GM19463 (cell line): ENCODE measurements at regions not wholly inside any gene's neighbourhood (a gene's known extent, or its start where the extent isn't known, plus 50 kb on each side); places are given as distances from the start of the nearest gene placed in this dataset.
"Not testable (repeated sequence)": the region's sequence is repeated elsewhere in the genome, so short reads cannot be mapped to it uniquely, and the experiment has no call there.

Source experiments
- ATAC-seq: cut with Tn5 transposase; IDR thresholded peaks from one replicate; pipeline ENCODE4 v1.9.1; 2021; ENCODE audit warnings: mild to moderate bottlenecking, moderate library complexity; ENCODE audit not compliant: unreplicated experiment

- ATAC-seq = no peak
These were observed 251.6 kb downstream of the ZWINT start for GRCh38 chr10:56109454-56109853.

GRCh38 chr10:56104923-56105322 lies 256.1 kb downstream of the ZWINT start:
- no peak for ATAC-seq

GRCh38 chr10:56104487-56104886 lies 256.6 kb downstream of the ZWINT start:
- no peak for ATAC-seq

GRCh38 chr10:56096226-56096517 lies 264.9 kb downstream of the ZWINT start:
- ATAC-seq = no peak

- ATAC-seq = no peak
These were observed 265.4 kb downstream of the ZWINT start for GRCh38 chr10:56095506-56096225.

GRCh38 chr10:56093645-56094044 lies 267.4 kb downstream of the ZWINT start:
- ATAC-seq = not testable (repeated sequence)

GRCh38 chr10:56091872-56092271 lies 269.2 kb downstream of the ZWINT start:
- no peak for ATAC-seq

GRCh38 chr10:56090914-56091540 lies 270.0 kb downstream of the ZWINT start:
- no peak for ATAC-seq

- no peak for ATAC-seq
These were observed 275.5 kb downstream of the ZWINT start for GRCh38 chr10:56085406-56086122.

- no peak for ATAC-seq
These were observed 278.9 kb downstream of the ZWINT start for GRCh38 chr10:56082169-56082568.

- ATAC-seq = no peak
These were observed 292.4 kb downstream of the ZWINT start for GRCh38 chr10:56068473-56069263.

GRCh38 chr10:56068040-56068439 lies 293.0 kb downstream of the ZWINT start:
- ATAC-seq = no peak

GRCh38 chr10:56063642-56064041 lies 297.4 kb downstream of the ZWINT start:
- ATAC-seq = no peak

- ATAC-seq = no peak
These were observed 303.2 kb downstream of the ZWINT start for GRCh38 chr10:56057860-56058259.

GRCh38 chr10:56035489-56035888 lies 325.6 kb downstream of the ZWINT start:
- ATAC-seq = no peak

- no peak for ATAC-seq
These were observed 332.5 kb downstream of the ZWINT start for GRCh38 chr10:56028298-56029132.

GRCh38 chr10:56012101-56012500 lies 349.0 kb downstream of the ZWINT start:
- no peak for ATAC-seq

GRCh38 chr10:56003555-56003954 lies 357.5 kb downstream of the ZWINT start:
- no peak for ATAC-seq

- ATAC-seq = no peak
These were observed 371.9 kb downstream of the ZWINT start for GRCh38 chr10:55989188-55989587.

- no peak for ATAC-seq
These were observed 381.9 kb downstream of the ZWINT start for GRCh38 chr10:55979203-55979602.

- no peak for ATAC-seq
These were observed 395.0 kb downstream of the ZWINT start for GRCh38 chr10:55966101-55966500.
